ENCODE measurements at regions not wholly inside any gene's neighbourhood (a gene's known extent, or its start where the extent isn't known, plus 50 kb on each side); places are given as distances from the start of the nearest gene placed in this dataset.
A peak's percentile ranks its signal among the peaks of the same experiment; 100 is the strongest.

- H3K36me3 ChIP-seq (ENCODE audit: control insufficient read depth, insufficient read depth, low read length), result no peaks in the 10 kb centered on the region
- Mint-ChIP-seq H3K4me3 (no peak overlapping the region), H3K9me3 (peaks cover 0 to 15% (median 4%) of the 10 kb centered on the region in 7 donors), H3K4me1 (no peaks in the 10 kb centered on the region), H3K27me3 (no peaks in the 10 kb centered on the region), H3K27ac (no peak overlapping the region), H3K36me3 (no peaks in the 10 kb centered on the region)
- DNase-seq (no peak), ATAC-seq (ENCODE audit: low read depth in 2 of 2) (no peak)
- H3K27ac ChIP-seq (ENCODE audit: insufficient read depth, low read length, poor library complexity, severe bottlenecking), result no peak overlapping the region
- H3K9me3 ChIP-seq (ENCODE audit: control insufficient read depth in 2 of 2, low read length in 2 of 2), result no peaks in the 10 kb centered on the region
- no peaks in the 10 kb centered on the region for H3K4me1 ChIP-seq (ENCODE audit: control insufficient read depth, insufficient read depth, low read length, poor library complexity, severe bottlenecking)
- no peak overlapping the region for H3K4me3 ChIP-seq (ENCODE audit: low read depth, low read length)
- H3K27me3 ChIP-seq (ENCODE audit: control insufficient read depth, insufficient read depth, low read length), result no peaks in the 10 kb centered on the region
Measured at GRCh38 chr4:180949424-180950213, 1293.6 kb upstream of the TENM3 start.

DNA sequence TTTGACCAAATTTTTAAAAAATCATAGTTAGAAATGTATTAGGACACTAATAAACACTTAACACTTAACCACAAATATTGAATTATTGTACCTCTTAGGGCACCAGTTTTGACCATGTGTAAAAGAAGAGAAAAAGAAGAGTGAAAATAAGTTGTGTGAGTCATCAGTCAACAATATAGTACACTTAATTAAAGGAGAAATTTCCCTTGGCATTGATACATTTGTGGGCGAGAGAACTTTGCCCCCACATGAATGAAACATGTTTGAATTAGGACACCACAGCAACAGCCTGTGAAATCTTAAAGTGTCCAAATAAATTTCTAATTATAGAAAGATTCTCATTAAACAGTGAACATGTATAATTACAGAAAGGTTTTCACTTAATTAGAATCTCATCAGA is 1292.8 kb upstream of the TENM3 start:
- no peaks in the 10 kb centered on the region for H3K4me1 ChIP-seq (ENCODE audit: control insufficient read depth, insufficient read depth, low read length, poor library complexity, severe bottlenecking)
- DNase-seq, result no peak
- Mint-ChIP-seq H3K36me3 (no peaks in the 10 kb centered on the region), H3K4me1 (no peaks in the 10 kb centered on the region), H3K9me3 (peaks cover 0 to 15% (median 4%) of the 10 kb centered on the region in 7 donors), H3K4me3 (no peak overlapping the region), H3K27me3 (no peaks in the 10 kb centered on the region), H3K27ac (no peak overlapping the region)
- ATAC-seq (ENCODE audit: low read depth in 2 of 2), result no peak
- no peaks in the 10 kb centered on the region for H3K27me3 ChIP-seq (ENCODE audit: control insufficient read depth, insufficient read depth, low read length)
- H3K27ac ChIP-seq (ENCODE audit: insufficient read depth, low read length, poor library complexity, severe bottlenecking), result no peak overlapping the region
- no peak overlapping the region for H3K4me3 ChIP-seq (ENCODE audit: low read depth, low read length)
- H3K9me3 ChIP-seq (ENCODE audit: control insufficient read depth in 2 of 2, low read length in 2 of 2), result no peaks in the 10 kb centered on the region
- H3K36me3 ChIP-seq (ENCODE audit: control insufficient read depth, insufficient read depth, low read length), result no peaks in the 10 kb centered on the region

DNA sequence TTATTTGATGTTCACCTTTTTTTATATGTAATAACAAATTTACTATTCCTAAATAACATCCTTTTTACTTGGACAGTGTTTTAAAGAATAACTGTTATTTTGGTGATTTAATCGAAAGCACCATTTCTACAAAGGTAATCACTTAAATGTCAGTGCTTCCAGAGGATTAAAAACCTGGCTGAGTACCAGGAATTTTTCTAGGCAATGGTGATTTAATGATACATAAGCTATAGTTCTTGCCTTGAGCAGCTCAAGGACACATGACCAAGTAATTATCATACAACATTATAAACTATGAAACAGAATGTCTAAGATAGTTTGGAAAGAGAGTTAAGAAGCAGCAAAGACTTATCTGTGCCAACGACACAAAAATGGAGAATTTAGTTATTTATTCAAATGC is 1291.9 kb upstream of the TENM3 start:
- H3K4me1 ChIP-seq (ENCODE audit: control insufficient read depth, insufficient read depth, low read length, poor library complexity, severe bottlenecking), result no peaks in the 10 kb centered on the region
- ATAC-seq (ENCODE audit: low read depth in 2 of 2) (no peak), DNase-seq (no peak)
- Mint-ChIP-seq H3K27ac (no peak overlapping the region), H3K27me3 (no peaks in the 10 kb centered on the region), H3K4me1 (no peaks in the 10 kb centered on the region), H3K36me3 (no peaks in the 10 kb centered on the region), H3K9me3 (peaks cover 0 to 11% (median 3%) of the 10 kb centered on the region in 7 donors), H3K4me3 (no peak overlapping the region)
- no peak overlapping the region for H3K27ac ChIP-seq (ENCODE audit: insufficient read depth, low read length, poor library complexity, severe bottlenecking)
- no peaks in the 10 kb centered on the region for H3K27me3 ChIP-seq (ENCODE audit: control insufficient read depth, insufficient read depth, low read length)
- no peaks in the 10 kb centered on the region for H3K9me3 ChIP-seq (ENCODE audit: control insufficient read depth in 2 of 2, low read length in 2 of 2)
- no peaks in the 10 kb centered on the region for H3K36me3 ChIP-seq (ENCODE audit: control insufficient read depth, insufficient read depth, low read length)
- H3K4me3 ChIP-seq (ENCODE audit: low read depth, low read length), result no peak overlapping the region

GRCh38 chr4:180953572-180953971 is 1289.6 kb upstream of the TENM3 start:
- H3K4me1 Mint-ChIP-seq, result no peaks in the 10 kb centered on the region
- H3K27me3 Mint-ChIP-seq, result no peaks in the 10 kb centered on the region
- DNase-seq, result no peak
- ATAC-seq (ENCODE audit: low read depth in 2 of 2), result no peak
- Histone ChIP-seq H3K9me3 (ENCODE audit: control insufficient read depth in 2 of 2, low read length in 2 of 2) (no peaks in the 10 kb centered on the region), H3K27me3 (ENCODE audit: control insufficient read depth, insufficient read depth, low read length) (no peaks in the 10 kb centered on the region), H3K4me3 (ENCODE audit: low read depth, low read length) (no peak overlapping the region), H3K36me3 (ENCODE audit: control insufficient read depth, insufficient read depth, low read length) (no peaks in the 10 kb centered on the region), H3K27ac (ENCODE audit: insufficient read depth, low read length, poor library complexity, severe bottlenecking) (no peak overlapping the region), H3K4me1 (ENCODE audit: control insufficient read depth, insufficient read depth, low read length, poor library complexity, severe bottlenecking) (no peaks in the 10 kb centered on the region)
- H3K36me3 Mint-ChIP-seq, result no peaks in the 10 kb centered on the region
- H3K9me3 Mint-ChIP-seq, result peaks cover 0 to 7% (median 2%) of the 10 kb centered on the region in 7 donors
- H3K27ac Mint-ChIP-seq, result no peak overlapping the region
- peak overlapping the region in 1 of 4 donors; percentile 64 for H3K4me3 Mint-ChIP-seq

DNA sequence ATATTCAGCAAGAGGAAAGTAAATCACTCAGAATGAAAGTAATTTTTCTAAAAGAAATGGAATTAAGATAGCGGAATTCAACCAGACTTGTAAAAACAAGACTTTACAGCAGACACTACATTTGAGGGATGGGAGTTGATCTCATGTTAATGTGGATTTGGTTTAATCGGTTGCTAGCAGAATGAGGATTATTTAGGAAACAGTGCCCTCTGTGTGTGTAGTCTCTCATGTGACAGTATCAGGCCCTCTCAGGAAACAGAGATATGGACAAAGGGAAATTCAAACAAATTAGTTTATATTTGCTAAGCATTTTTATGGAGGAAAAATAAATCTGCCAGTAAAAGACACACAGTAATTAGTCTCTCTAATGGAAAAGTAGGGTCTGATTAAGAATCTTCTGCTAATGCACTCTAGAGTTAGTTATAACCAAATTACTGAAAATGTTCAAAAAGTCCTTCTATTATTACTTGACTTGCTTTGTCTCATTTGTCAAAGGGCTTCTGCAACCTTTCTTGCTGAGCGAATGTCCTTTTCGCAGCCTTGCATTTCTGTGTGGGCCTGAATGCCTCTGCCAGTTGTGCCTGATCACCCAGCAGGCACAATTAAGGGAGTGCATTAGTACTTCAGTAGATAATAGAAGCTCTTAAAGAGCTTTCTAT is 1282.3 kb upstream of the TENM3 start:
- Histone ChIP-seq H3K27me3 (ENCODE audit: control insufficient read depth, insufficient read depth, low read length) (no peaks in the 10 kb centered on the region), H3K4me1 (ENCODE audit: control insufficient read depth, insufficient read depth, low read length, poor library complexity, severe bottlenecking) (no peaks in the 10 kb centered on the region), H3K9me3 (ENCODE audit: control insufficient read depth in 2 of 2, low read length in 2 of 2) (no peaks in the 10 kb centered on the region), H3K36me3 (ENCODE audit: control insufficient read depth, insufficient read depth, low read length) (no peaks in the 10 kb centered on the region), H3K4me3 (ENCODE audit: low read depth, low read length) (no peak overlapping the region), H3K27ac (ENCODE audit: insufficient read depth, low read length, poor library complexity, severe bottlenecking) (no peak overlapping the region)
- ATAC-seq (ENCODE audit: low read depth in 2 of 2) (no peak), DNase-seq (no peak)
- peaks cover 0 to 9% (median 2%) of the 10 kb centered on the region in 7 donors for H3K9me3 Mint-ChIP-seq
- H3K27me3 Mint-ChIP-seq, result no peaks in the 10 kb centered on the region
- no peaks in the 10 kb centered on the region for H3K36me3 Mint-ChIP-seq
- no peak overlapping the region for H3K27ac Mint-ChIP-seq
- H3K4me3 Mint-ChIP-seq, result no peak overlapping the region
- no peaks in the 10 kb centered on the region for H3K4me1 Mint-ChIP-seq

DNA sequence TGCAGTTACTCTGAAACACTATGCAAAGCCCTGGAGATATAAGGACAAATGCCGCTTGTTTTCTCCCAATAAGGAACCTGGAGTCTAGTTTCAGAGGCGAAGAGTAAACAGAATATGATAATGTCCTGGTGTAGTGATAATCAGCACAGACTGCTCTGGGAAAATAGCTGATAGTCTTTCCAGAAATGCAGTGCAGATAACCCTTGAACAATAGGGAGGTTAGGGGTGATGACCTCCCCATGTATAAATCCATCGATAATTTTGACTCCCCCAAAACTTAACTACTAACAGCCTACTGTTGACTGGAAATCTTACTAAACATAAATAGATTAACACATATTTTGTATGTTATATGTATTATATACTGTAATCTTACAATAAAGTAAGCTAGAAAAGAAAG is 1280.9 kb upstream of the TENM3 start:
- Histone ChIP-seq H3K4me3 (ENCODE audit: low read depth, low read length) (no peak overlapping the region), H3K27ac (ENCODE audit: insufficient read depth, low read length, poor library complexity, severe bottlenecking) (no peak overlapping the region), H3K4me1 (ENCODE audit: control insufficient read depth, insufficient read depth, low read length, poor library complexity, severe bottlenecking) (no peaks in the 10 kb centered on the region), H3K9me3 (ENCODE audit: control insufficient read depth in 2 of 2, low read length in 2 of 2) (no peaks in the 10 kb centered on the region), H3K27me3 (ENCODE audit: control insufficient read depth, insufficient read depth, low read length) (no peaks in the 10 kb centered on the region), H3K36me3 (ENCODE audit: control insufficient read depth, insufficient read depth, low read length) (no peaks in the 10 kb centered on the region)
- no peak overlapping the region for H3K4me3 Mint-ChIP-seq
- H3K36me3 Mint-ChIP-seq, result no peaks in the 10 kb centered on the region
- H3K27me3 Mint-ChIP-seq, result no peaks in the 10 kb centered on the region
- H3K27ac Mint-ChIP-seq, result no peak overlapping the region
- ATAC-seq (ENCODE audit: low read depth in 2 of 2) (no peak), DNase-seq (no peak)
- no peaks in the 10 kb centered on the region for H3K4me1 Mint-ChIP-seq
- H3K9me3 Mint-ChIP-seq, result peaks cover 0 to 9% (median 2%) of the 10 kb centered on the region in 7 donors

- no peaks in the 10 kb centered on the region for H3K9me3 ChIP-seq (ENCODE audit: control insufficient read depth in 2 of 2, low read length in 2 of 2)
- peaks cover 2 to 10% (median 7%) of the 10 kb centered on the region in 7 donors for H3K9me3 Mint-ChIP-seq
- H3K4me1 Mint-ChIP-seq, result no peaks in the 10 kb centered on the region
- no peak overlapping the region for H3K4me3 Mint-ChIP-seq
- no peaks in the 10 kb centered on the region for H3K36me3 Mint-ChIP-seq
- H3K4me1 ChIP-seq (ENCODE audit: control insufficient read depth, insufficient read depth, low read length, poor library complexity, severe bottlenecking), result no peaks in the 10 kb centered on the region
- ATAC-seq (ENCODE audit: low read depth in 2 of 2) (no peak), DNase-seq (no peak)
- H3K36me3 ChIP-seq (ENCODE audit: control insufficient read depth, insufficient read depth, low read length), result no peaks in the 10 kb centered on the region
- H3K27ac ChIP-seq (ENCODE audit: insufficient read depth, low read length, poor library complexity, severe bottlenecking), result no peak overlapping the region
- H3K27ac Mint-ChIP-seq, result no peak overlapping the region
- H3K27me3 ChIP-seq (ENCODE audit: control insufficient read depth, insufficient read depth, low read length), result no peaks in the 10 kb centered on the region
- no peak overlapping the region for H3K4me3 ChIP-seq (ENCODE audit: low read depth, low read length)
- no peaks in the 10 kb centered on the region for H3K27me3 Mint-ChIP-seq
Measured at GRCh38 chr4:180966312-180966711, 1276.9 kb upstream of the TENM3 start.

GRCh38 chr4:180967936-180968335 is 1275.3 kb upstream of the TENM3 start:
- no peak overlapping the region for H3K4me3 Mint-ChIP-seq
- H3K27me3 Mint-ChIP-seq, result no peaks in the 10 kb centered on the region
- H3K4me1 Mint-ChIP-seq, result no peaks in the 10 kb centered on the region
- Histone ChIP-seq H3K27ac (ENCODE audit: insufficient read depth, low read length, poor library complexity, severe bottlenecking) (no peak overlapping the region), H3K27me3 (ENCODE audit: control insufficient read depth, insufficient read depth, low read length) (no peaks in the 10 kb centered on the region), H3K9me3 (ENCODE audit: control insufficient read depth in 2 of 2, low read length in 2 of 2) (no peaks in the 10 kb centered on the region), H3K4me1 (ENCODE audit: control insufficient read depth, insufficient read depth, low read length, poor library complexity, severe bottlenecking) (no peaks in the 10 kb centered on the region), H3K36me3 (ENCODE audit: control insufficient read depth, insufficient read depth, low read length) (no peaks in the 10 kb centered on the region), H3K4me3 (ENCODE audit: low read depth, low read length) (no peak overlapping the region)
- DNase-seq (no peak), ATAC-seq (ENCODE audit: low read depth in 2 of 2) (no peak)
- H3K27ac Mint-ChIP-seq, result no peak overlapping the region
- H3K36me3 Mint-ChIP-seq, result no peaks in the 10 kb centered on the region
- H3K9me3 Mint-ChIP-seq, result peaks cover 2 to 10% (median 8%) of the 10 kb centered on the region in 7 donors
